ENCODE measurements at regions not wholly inside any gene's neighbourhood (a gene's known extent, or its start where the extent isn't known, plus 50 kb on each side); places are given as distances from the start of the nearest gene placed in this dataset.
"Not testable (repeated sequence)": the region's sequence is repeated elsewhere in the genome, so short reads cannot be mapped to it uniquely, and the experiment has no call there.

DNA sequence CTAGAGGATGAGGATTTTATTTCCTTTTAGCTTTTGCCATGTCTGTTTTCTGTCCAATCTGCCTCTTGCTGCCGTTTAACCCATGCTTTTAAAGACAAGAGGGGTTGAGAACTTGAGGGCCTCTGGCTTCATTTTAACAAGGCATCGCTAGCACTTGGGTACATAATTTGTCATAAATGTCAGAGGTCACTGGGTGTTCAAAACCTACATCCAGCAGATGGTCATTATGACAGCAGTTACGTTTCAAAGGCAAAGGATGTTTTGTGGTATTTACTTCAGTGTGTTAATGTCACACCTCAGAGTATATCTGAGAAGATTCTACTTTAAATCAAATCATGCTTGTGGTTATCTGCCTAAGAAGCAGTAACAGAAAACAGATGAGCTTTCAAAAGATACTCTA, 918.3 kb downstream of the NR2F1-AS1 start:
- Histone ChIP-seq H3K4me2 (ENCODE audit: low read length) (no peak overlapping the region), H4K20me1 (ENCODE audit: insufficient read depth) (no peaks in the 10 kb centered on the region), H3K27me3 (ENCODE audit: insufficient read depth, low read depth, low read length) (no peaks in the 10 kb centered on the region), H3K79me2 (replicated peaks; ENCODE audit: insufficient read depth, low read length) (no peaks in the 10 kb centered on the region), H3F3A (ENCODE audit: insufficient read depth, low read length, poor library complexity, severe bottlenecking) (no peaks in the 10 kb centered on the region), H3K9me2 (ENCODE audit: insufficient read depth, low read length) (no peaks in the 10 kb centered on the region), H3K36me3 (ENCODE audit: insufficient read depth, low read length) (no peaks in the 10 kb centered on the region), H3K4me3 (ENCODE audit: low read length) (no peak overlapping the region), H2AFZ (ENCODE audit: low read depth, low read length) (no peak overlapping the region), H3K9me3 (ENCODE audit: low read length) (no peaks in the 10 kb centered on the region), H3K9ac (ENCODE audit: low read length) (no peak overlapping the region), H3K27ac (ENCODE audit: low read length) (no peak overlapping the region)
- TF ChIP-seq MXI1 (conservative IDR thresholded peaks at IDR 0.05; ENCODE audit: poor library complexity, severe bottlenecking), result no peak
- TF ChIP-seq, protein P1, sequence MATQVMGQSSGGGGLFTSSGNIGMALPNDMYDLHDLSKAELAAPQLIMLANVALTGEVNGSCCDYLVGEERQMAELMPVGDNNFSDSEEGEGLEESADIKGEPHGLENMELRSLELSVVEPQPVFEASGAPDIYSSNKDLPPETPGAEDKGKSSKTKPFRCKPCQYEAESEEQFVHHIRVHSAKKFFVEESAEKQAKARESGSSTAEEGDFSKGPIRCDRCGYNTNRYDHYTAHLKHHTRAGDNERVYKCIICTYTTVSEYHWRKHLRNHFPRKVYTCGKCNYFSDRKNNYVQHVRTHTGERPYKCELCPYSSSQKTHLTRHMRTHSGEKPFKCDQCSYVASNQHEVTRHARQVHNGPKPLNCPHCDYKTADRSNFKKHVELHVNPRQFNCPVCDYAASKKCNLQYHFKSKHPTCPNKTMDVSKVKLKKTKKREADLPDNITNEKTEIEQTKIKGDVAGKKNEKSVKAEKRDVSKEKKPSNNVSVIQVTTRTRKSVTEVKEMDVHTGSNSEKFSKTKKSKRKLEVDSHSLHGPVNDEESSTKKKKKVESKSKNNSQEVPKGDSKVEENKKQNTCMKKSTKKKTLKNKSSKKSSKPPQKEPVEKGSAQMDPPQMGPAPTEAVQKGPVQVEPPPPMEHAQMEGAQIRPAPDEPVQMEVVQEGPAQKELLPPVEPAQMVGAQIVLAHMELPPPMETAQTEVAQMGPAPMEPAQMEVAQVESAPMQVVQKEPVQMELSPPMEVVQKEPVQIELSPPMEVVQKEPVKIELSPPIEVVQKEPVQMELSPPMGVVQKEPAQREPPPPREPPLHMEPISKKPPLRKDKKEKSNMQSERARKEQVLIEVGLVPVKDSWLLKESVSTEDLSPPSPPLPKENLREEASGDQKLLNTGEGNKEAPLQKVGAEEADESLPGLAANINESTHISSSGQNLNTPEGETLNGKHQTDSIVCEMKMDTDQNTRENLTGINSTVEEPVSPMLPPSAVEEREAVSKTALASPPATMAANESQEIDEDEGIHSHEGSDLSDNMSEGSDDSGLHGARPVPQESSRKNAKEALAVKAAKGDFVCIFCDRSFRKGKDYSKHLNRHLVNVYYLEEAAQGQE (IDR thresholded peaks at IDR 0.05; ENCODE audit: borderline replicate concordance), result no peak

DNA sequence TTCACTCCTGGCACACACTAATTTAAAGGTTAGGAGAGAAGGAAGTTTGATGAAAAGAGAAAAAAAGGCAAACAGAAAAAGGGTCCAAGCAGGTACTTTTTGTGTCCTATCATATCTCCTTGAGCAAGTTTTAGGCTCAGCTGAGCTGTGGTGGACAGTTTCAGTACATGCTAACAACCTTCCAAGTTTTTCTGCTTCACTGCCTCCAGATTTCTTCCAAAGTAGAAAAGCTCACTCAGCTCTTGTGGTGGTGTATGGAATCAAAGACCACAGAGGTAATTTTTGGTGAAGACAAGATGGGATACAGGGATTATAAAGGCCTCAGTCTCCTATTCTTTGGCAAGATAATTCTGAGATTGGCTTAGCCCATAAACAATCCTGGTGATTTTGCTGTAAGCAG, 921.8 kb downstream of the NR2F1-AS1 start:
- no peak overlapping the region for H3K4me3 ChIP-seq (ENCODE audit: low read length)
- no peak overlapping the region for H2AFZ ChIP-seq (ENCODE audit: low read depth, low read length)
- TF ChIP-seq EZH2 (IDR thresholded peaks at IDR 0.05; ENCODE audit: borderline replicate concordance, insufficient read depth, low read length, poor library complexity, severe bottlenecking) (no peak), RAD21 (conservative IDR thresholded peaks at IDR 0.05) (no peak), TAF1 (IDR thresholded peaks at IDR 0.05; ENCODE audit: low read depth) (no peak), EP300 (conservative IDR thresholded peaks at IDR 0.05; ENCODE audit: poor library complexity, severe bottlenecking) (no peak), POLR2AphosphoS5 (IDR thresholded peaks at IDR 0.05) (no peak), MXI1 (conservative IDR thresholded peaks at IDR 0.05; ENCODE audit: poor library complexity, severe bottlenecking) (no peak), SMC3 (conservative IDR thresholded peaks at IDR 0.05; ENCODE audit: poor library complexity) (no peak)
- TF ChIP-seq, protein P2, sequence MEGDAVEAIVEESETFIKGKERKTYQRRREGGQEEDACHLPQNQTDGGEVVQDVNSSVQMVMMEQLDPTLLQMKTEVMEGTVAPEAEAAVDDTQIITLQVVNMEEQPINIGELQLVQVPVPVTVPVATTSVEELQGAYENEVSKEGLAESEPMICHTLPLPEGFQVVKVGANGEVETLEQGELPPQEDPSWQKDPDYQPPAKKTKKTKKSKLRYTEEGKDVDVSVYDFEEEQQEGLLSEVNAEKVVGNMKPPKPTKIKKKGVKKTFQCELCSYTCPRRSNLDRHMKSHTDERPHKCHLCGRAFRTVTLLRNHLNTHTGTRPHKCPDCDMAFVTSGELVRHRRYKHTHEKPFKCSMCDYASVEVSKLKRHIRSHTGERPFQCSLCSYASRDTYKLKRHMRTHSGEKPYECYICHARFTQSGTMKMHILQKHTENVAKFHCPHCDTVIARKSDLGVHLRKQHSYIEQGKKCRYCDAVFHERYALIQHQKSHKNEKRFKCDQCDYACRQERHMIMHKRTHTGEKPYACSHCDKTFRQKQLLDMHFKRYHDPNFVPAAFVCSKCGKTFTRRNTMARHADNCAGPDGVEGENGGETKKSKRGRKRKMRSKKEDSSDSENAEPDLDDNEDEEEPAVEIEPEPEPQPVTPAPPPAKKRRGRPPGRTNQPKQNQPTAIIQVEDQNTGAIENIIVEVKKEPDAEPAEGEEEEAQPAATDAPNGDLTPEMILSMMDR (IDR thresholded peaks at IDR 0.05; ENCODE audit: poor library complexity, severe bottlenecking), result no peak
- TF ChIP-seq, protein P1 (IDR thresholded peaks at IDR 0.05; ENCODE audit: borderline replicate concordance), result no peak
- no peaks in the 10 kb centered on the region for H3K9me2 ChIP-seq (ENCODE audit: insufficient read depth, low read length)
- no peaks in the 10 kb centered on the region for H3F3A ChIP-seq (ENCODE audit: insufficient read depth, low read length, poor library complexity, severe bottlenecking)
- no peaks in the 10 kb centered on the region for H3K27me3 ChIP-seq (ENCODE audit: insufficient read depth, low read depth, low read length)
- no peaks in the 10 kb centered on the region for H4K20me1 ChIP-seq (ENCODE audit: insufficient read depth)
- H3K36me3 ChIP-seq (ENCODE audit: insufficient read depth, low read length), result no peaks in the 10 kb centered on the region
- H3K79me2 ChIP-seq (replicated peaks; ENCODE audit: insufficient read depth, low read length), result no peaks in the 10 kb centered on the region
- no peak overlapping the region for H3K4me2 ChIP-seq (ENCODE audit: low read length)
- H3K9me3 ChIP-seq (ENCODE audit: low read length), result no peaks in the 10 kb centered on the region
- H3K27ac ChIP-seq (ENCODE audit: low read length), result no peak overlapping the region
- no peak overlapping the region for H3K9ac ChIP-seq (ENCODE audit: low read length)

DNA sequence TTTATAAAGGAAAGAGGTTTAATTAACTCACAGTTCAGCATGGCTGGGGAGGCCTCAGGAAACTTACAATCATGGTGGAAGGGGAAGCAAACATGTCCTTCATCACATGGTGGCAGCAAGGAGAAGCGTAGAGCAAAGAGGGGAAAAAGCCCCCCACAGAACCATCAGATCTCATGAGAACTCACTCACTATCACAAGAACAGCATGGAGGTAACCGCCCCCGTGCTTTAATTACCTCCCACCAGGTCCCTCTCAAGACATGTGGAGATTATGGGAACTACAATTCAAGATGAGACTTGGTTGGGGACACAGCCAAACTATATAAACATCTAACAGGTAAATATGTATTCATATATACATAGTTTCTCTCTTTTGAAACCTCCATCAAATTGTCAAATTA, 926.4 kb downstream of the NR2F1-AS1 start:
- not testable (repeated sequence) for H3K27me3 ChIP-seq (ENCODE audit: insufficient read depth, low read depth, low read length); H3K9me2 ChIP-seq (ENCODE audit: insufficient read depth, low read length); H3K9ac ChIP-seq (ENCODE audit: low read length); H4K20me1 ChIP-seq (ENCODE audit: insufficient read depth); H2AFZ ChIP-seq (ENCODE audit: low read depth, low read length); H3F3A ChIP-seq (ENCODE audit: insufficient read depth, low read length, poor library complexity, severe bottlenecking); H3K27ac ChIP-seq (ENCODE audit: low read length); H3K9me3 ChIP-seq (ENCODE audit: low read length); H3K79me2 ChIP-seq (replicated peaks; ENCODE audit: insufficient read depth, low read length); H3K36me3 ChIP-seq (ENCODE audit: insufficient read depth, low read length); H3K4me2 ChIP-seq (ENCODE audit: low read length); H3K4me3 ChIP-seq (ENCODE audit: low read length)
